Heart left ventricle (tissue), 13 donors: ENCODE measurements at regions not wholly inside any gene's neighbourhood (a gene's known extent, or its start where the extent isn't known, plus 50 kb on each side); places are given as distances from the start of the nearest gene placed in this dataset.
"Not testable (repeated sequence)": the region's sequence is repeated elsewhere in the genome, so short reads cannot be mapped to it uniquely, and the experiment has no call there.

Experiments used
- CTCF ChIP-seq, 12 donors: fragments of 200-600 bp; sonication (generic) in 4 of 12; IDR thresholded peaks; one replicate each; pipeline versions ENCODE4 v1.5.0 to v1.8.0; 2018 to 2022; ENCODE audit warnings: antibody characterized with exemption in 12 of 12, mild to moderate bottlenecking in 5 of 12
- POLR2A ChIP-seq, 2 donors: fragments of 450-650 bp; IDR thresholded peaks; one replicate each; pipeline ENCODE4 v1.6.1; 2017; ENCODE audit warnings: antibody characterized with exemption in 2 of 2, mild to moderate bottlenecking in 2 of 2, moderate library complexity in 2 of 2
- donor health status: ischemic (EF 13 %, LVEDD 7.1; RV severe dilation, severe dysfunction).
- donor health status: DM: no; HTN: yes; CAD: no.
- donor health status: DM: no; HTN: no; CAD: no.
- donor health status: ischemic (EF 25% LVEDD 6.9; RV normal size, moderate dysfunction).
- donor health status: ischemic (EF 25% LVEDD 5.7; RV mildly dilated, moderate dysfunction).
- donor health status: ischemic (EF 35%, LVEDD 5.7; RV mildly dilated, moderate dysfunction).
- donor health status: nonischemic (EF 11% LVEDD 7.7; RV severe dilation, severe dysfunction).
- donor health status: DM: yes; HTN: yes; CAD: no.
- donor health status: PGD.
- donor health status: ischemic (EF 29% LVEDD 5.4; RV normal size, mild dysfunction).
- donor health status: nonischemic (EF 23%, LVEDD 6.1; RV moderate dilation, normal function).

GRCh38 chr1:206271153-206271552 lies 67.8 kb downstream of the SRGAP2 start:
- not testable (repeated sequence) for TF ChIP-seq CTCF, POLR2A (IDR thresholded peaks at IDR 0.05)
